SU-DHL-6 (cell line): ENCODE measurements at regions not wholly inside any gene's neighbourhood (a gene's known extent, or its start where the extent isn't known, plus 50 kb on each side); places are given as distances from the start of the nearest gene placed in this dataset.

Experiments
- CTCF ChIP-seq: fragments of 200-600 bp; sonication (generic); IDR thresholded peaks from one replicate; pipeline ENCODE4 v1.5.1; 2017; ENCODE audit warnings: antibody characterized with exemption, mild to moderate bottlenecking, low read length, moderate library complexity; ENCODE audit not compliant: insufficient read depth, poor library complexity, severe bottlenecking
- EZH2phosphoT487 ChIP-seq: fragments of 200-600 bp; sonication (generic), shearing (Covaris generic); conservative IDR thresholded peaks from 2 replicates; pipeline ENCODE4 v1.6.1; 2018; ENCODE audit warnings: mild to moderate bottlenecking, antibody characterized with exemption, low read length, moderate library complexity, mixed read lengths

- no peak for TF ChIP-seq EZH2phosphoT487
- no peak for TF ChIP-seq CTCF
These were observed 746.0 kb upstream of the ADGRB3 start for GRCh38 chr6:67888886-67889681.
